HG03280 (cell line): ENCODE measurements at regions not wholly inside any gene's neighbourhood (a gene's known extent, or its start where the extent isn't known, plus 50 kb on each side); places are given as distances from the start of the nearest gene placed in this dataset.

Source experiments
- ATAC-seq: cut with Tn5 transposase; IDR thresholded peaks from one replicate; pipeline ENCODE4 v1.9.1; 2021; ENCODE audit warnings: mild to moderate bottlenecking, moderate library complexity; ENCODE audit not compliant: unreplicated experiment

- no peak for ATAC-seq
Observed at GRCh38 chr16:87057211-87057881, 259.8 kb downstream of the C16orf95 start.

GRCh38 chr16:87057951-87058560, 259.1 kb downstream of the C16orf95 start:
- ATAC-seq = no peak

GRCh38 chr16:87058728-87059250, 258.4 kb downstream of the C16orf95 start:
- ATAC-seq = no peak

GRCh38 chr16:87060034-87060986, 256.9 kb downstream of the C16orf95 start:
- ATAC-seq = no peak

- ATAC-seq = no peak
Observed at GRCh38 chr16:87061243-87061920, 255.8 kb downstream of the C16orf95 start.

GRCh38 chr16:87062569-87063442, 254.4 kb downstream of the C16orf95 start:
- no peak for ATAC-seq

GRCh38 chr16:87063543-87063942, 253.6 kb downstream of the C16orf95 start:
- no peak for ATAC-seq

- no peak for ATAC-seq
Observed at GRCh38 chr16:87064731-87065445, 252.3 kb downstream of the C16orf95 start.

- no peak for ATAC-seq
Observed at GRCh38 chr16:87065446-87066132, 251.6 kb downstream of the C16orf95 start.

- ATAC-seq = no peak
Observed at GRCh38 chr16:87066133-87067002, 250.8 kb downstream of the C16orf95 start.

GRCh38 chr16:87067003-87067556, 250.1 kb downstream of the C16orf95 start:
- ATAC-seq = no peak

GRCh38 chr16:87067836-87068761, 249.1 kb downstream of the C16orf95 start:
- ATAC-seq = no peak

GRCh38 chr16:87068762-87069150, 248.4 kb downstream of the C16orf95 start:
- no peak for ATAC-seq

- ATAC-seq = no peak
Observed at GRCh38 chr16:87070657-87071056, 246.5 kb downstream of the C16orf95 start.

GRCh38 chr16:87072101-87072500, 245.1 kb downstream of the C16orf95 start:
- no peak for ATAC-seq

GRCh38 chr16:87074641-87075318, 242.4 kb downstream of the C16orf95 start:
- ATAC-seq = peak; percentile 95
